Activated CD4-positive, alpha-beta T cell treated with anti-CD3 and anti-CD28 coated beads, Interleukin-2, amount 10 ng/mL, durations not matched to agents 7 days and 5 days (primary cell): ENCODE measurements at regions not wholly inside any gene's neighbourhood (a gene's known extent, or its start where the extent isn't known, plus 50 kb on each side); places are given as distances from the start of the nearest gene placed in this dataset.

ENCODE experiments used
- CTCF ChIA-PET: fragments of 350-600 bp; sonication (Branson Sonifier 250); formaldehyde crosslinking; loops from one replicate; lab custom pipeline; 2021; ENCODE audit warnings: antibody characterized with exemption; lab: Charles Lee
- POLR2A ChIA-PET: fragments of 350-600 bp; sonication (Branson Sonifier 250); formaldehyde crosslinking; loops from one replicate; lab custom pipeline; 2021; ENCODE audit warnings: antibody characterized with exemption; lab: Charles Lee
- DNase-seq: peaks from one replicate; pipeline ENCODE4 v3.0.0-alpha.2; 2020
- H3K27ac Mint-ChIP-seq: one replicate; pipeline ENCODE4 v1.8.0; 2021; ENCODE audit warnings: mild to moderate bottlenecking, moderate library complexity, mixed read lengths
- H3K27me3 Mint-ChIP-seq: one replicate; pipeline ENCODE4 v1.8.0; 2021; ENCODE audit warnings: mixed read lengths
- H3K36me3 Mint-ChIP-seq: one replicate; pipeline ENCODE4 v1.8.0; 2021; ENCODE audit warnings: low read depth, mixed read lengths
- H3K4me1 Mint-ChIP-seq: one replicate; pipeline ENCODE4 v1.8.0; 2021; ENCODE audit warnings: mixed read lengths
- H3K4me3 Mint-ChIP-seq: one replicate; pipeline ENCODE4 v1.8.0; 2021; ENCODE audit warnings: mild to moderate bottlenecking, moderate library complexity, mixed read lengths
- H3K9me3 Mint-ChIP-seq: one replicate; pipeline ENCODE4 v1.8.0; 2021; ENCODE audit warnings: mixed read lengths

DNA sequence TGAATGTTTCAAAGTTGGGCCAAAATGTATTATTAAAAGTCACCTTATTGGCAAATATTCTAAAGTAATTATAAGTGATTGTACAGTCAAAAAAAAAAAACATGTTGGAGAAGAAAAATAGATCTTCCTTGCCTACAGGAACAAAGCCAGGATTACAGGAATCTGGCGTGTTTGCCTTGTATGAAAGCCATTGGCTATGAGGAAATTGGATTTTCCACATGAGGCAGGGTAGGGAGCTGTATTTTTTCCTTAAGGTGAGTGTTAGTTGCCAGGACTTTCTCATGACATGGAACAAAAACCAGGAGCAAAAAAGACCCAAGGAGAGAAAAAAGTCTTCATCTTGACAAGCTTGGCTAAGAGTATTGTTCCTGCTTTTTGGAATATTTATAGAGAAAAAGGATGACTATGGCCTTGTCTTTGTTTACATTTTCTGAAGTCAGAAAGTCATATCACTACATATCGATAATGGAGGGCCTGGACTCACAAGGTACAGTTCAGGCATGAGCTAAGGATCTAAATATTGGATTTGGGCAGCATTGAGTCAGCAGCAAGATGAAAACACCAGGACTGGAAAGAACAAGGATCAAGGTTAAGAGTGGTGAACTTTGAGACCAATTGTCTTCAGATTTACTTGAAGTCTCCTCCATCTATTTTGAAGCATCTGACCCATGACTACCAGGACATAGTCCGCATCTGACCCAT is 68.4 kb upstream of the FLRT2 start:
- Mint-ChIP-seq H3K4me3 (no peak overlapping the region), H3K27me3 (no peaks in the 10 kb centered on the region), H3K9me3 (no peaks in the 10 kb centered on the region), H3K36me3 (no peaks in the 10 kb centered on the region), H3K4me1 (no peaks in the 10 kb centered on the region), H3K27ac (no peak overlapping the region)
- ChIA-PET CTCF (no interaction called here), POLR2A (no interaction called here)
- no peak for DNase-seq

DNA sequence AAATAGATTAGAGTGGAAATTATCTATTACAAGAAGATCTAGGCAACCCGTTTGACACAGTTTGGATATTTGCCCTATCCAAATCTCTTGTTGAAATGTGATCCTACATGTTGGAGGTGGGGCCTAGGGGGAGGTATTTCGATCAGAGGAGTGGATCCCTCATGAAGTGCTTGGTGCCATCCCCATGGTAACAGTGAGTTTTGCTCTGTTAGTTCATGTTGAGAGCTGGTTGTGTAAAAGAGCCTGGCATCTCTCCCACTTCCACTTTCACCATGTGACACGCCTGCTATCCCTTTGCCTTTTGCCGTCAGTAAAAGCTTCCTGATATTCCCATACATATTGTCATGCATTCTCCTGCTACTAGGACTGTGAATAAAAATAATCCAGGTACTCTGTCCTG is 66.4 kb upstream of the FLRT2 start:
- Mint-ChIP-seq H3K27ac (no peak overlapping the region), H3K36me3 (no peaks in the 10 kb centered on the region), H3K4me1 (no peaks in the 10 kb centered on the region), H3K27me3 (no peaks in the 10 kb centered on the region), H3K9me3 (no peaks in the 10 kb centered on the region), H3K4me3 (no peak overlapping the region)
- ChIA-PET POLR2A (no interaction called here), CTCF (no interaction called here)
- no peak for DNase-seq

DNA sequence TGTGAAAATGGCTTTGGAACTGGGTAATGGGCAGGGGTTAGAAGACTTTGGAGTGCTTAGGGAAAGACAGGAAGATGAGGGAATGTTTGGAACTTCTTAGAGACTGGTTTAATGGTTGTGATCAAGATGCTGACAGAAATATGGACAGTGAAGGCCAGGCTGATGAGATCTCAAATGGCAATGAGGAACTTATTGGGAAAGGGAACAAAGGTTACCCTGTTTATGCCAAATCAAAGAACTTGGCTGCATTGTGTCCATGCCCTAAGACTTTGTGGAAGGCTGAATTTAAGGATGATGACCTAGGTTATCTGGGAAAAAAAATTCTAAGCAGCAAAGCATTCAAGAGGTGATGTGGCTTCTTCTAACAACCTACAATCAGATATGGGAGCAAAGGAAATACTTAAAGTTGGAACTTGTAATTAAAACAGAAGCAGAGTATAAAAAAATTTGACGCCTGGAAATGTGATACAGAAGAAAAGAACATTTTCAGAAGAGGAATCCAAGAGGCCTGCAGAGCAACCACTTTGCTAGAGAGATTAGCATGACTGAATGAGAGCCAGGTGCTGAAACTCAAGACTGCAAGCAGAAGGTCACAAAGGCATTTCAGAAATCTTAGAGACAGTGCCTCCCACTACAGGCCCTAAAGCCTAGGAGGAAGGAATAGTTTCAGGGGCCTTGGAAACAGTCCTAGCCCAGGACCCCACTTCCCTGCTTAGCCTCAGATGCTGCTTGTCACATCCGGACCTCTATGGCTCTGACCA is 65.6 kb upstream of the FLRT2 start:
- no peak overlapping the region for H3K4me3 Mint-ChIP-seq
- H3K36me3 Mint-ChIP-seq, result no peaks in the 10 kb centered on the region
- H3K27me3 Mint-ChIP-seq, result no peaks in the 10 kb centered on the region
- no peaks in the 10 kb centered on the region for H3K4me1 Mint-ChIP-seq
- no peak for DNase-seq
- CTCF ChIA-PET, result no interaction called here
- H3K9me3 Mint-ChIP-seq, result no peaks in the 10 kb centered on the region
- H3K27ac Mint-ChIP-seq, result no peak overlapping the region
- POLR2A ChIA-PET, result no interaction called here

DNA sequence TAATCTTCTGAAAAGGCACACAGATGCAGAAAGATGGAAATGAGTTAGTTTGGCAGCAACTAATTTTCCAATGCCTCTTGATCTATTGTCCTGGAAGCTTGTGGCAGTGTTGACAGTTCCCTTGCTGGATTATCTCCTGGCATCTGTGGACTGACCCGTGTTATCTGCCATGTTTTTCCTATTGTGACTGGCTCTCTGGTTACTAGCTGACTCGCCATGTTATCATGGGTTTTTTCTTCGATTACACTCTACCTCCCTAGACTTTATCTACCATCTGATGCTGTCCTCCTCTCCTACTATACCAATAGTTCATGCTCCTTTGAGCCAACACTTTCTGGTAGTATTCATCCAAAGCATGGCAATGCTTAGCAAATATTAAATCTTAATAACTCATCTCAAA is 63.3 kb upstream of the FLRT2 start:
- no peak for DNase-seq
- Mint-ChIP-seq H3K27me3 (no peaks in the 10 kb centered on the region), H3K36me3 (no peaks in the 10 kb centered on the region), H3K4me3 (no peak overlapping the region), H3K4me1 (no peaks in the 10 kb centered on the region), H3K9me3 (no peaks in the 10 kb centered on the region), H3K27ac (no peak overlapping the region)
- ChIA-PET CTCF (no interaction called here), POLR2A (no interaction called here)

DNA sequence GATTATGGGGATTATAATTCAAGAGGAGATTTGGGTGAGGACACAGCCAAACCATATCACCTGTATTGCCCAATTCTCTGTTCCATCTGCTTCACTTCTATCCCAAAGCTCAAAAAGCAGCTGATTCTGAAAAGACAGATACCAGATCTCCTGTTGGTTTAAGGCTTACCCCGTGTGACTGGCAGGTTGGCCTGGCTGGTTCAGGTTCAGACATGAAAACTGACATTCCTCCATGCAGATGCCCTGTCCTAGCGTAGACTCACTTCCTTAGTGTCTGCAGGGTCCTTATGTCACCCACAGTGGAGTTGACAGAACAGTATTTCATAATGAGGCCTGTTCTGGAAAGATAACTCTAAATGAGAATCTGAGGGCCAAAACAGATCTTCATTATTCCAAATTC is 61.1 kb upstream of the FLRT2 start:
- CTCF ChIA-PET, result no interaction called here
- H3K4me1 Mint-ChIP-seq, result no peaks in the 10 kb centered on the region
- H3K27me3 Mint-ChIP-seq, result no peaks in the 10 kb centered on the region
- H3K36me3 Mint-ChIP-seq, result no peaks in the 10 kb centered on the region
- POLR2A ChIA-PET, result no interaction called here
- no peak overlapping the region for H3K27ac Mint-ChIP-seq
- H3K9me3 Mint-ChIP-seq, result no peaks in the 10 kb centered on the region
- no peak overlapping the region for H3K4me3 Mint-ChIP-seq
- DNase-seq, result no peak

DNA sequence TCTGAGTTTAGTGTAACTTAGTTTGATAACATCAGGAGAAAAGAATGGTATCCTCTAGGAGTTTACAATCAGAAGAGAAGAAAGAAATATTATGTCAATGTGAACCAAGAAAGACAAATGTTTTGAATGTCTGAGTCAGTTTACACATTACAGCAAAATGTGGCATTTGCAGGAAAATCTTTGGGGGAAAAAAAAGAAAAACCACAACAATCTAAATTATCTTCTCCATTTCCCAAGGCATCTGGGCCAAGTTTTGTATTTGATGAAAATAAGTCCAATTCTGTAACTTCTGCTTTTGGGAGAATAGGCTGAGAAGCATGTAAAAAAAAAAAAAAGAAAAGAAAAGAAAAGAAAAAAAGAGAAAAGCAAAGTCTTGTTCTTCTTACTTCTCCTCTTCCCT is 58.8 kb upstream of the FLRT2 start:
- H3K36me3 Mint-ChIP-seq, result no peaks in the 10 kb centered on the region
- no peaks in the 10 kb centered on the region for H3K4me1 Mint-ChIP-seq
- no peaks in the 10 kb centered on the region for H3K9me3 Mint-ChIP-seq
- DNase-seq, result no peak
- H3K27ac Mint-ChIP-seq, result no peak overlapping the region
- no peaks in the 10 kb centered on the region for H3K27me3 Mint-ChIP-seq
- ChIA-PET CTCF (no interaction called here), POLR2A (no interaction called here)
- no peak overlapping the region for H3K4me3 Mint-ChIP-seq

DNA sequence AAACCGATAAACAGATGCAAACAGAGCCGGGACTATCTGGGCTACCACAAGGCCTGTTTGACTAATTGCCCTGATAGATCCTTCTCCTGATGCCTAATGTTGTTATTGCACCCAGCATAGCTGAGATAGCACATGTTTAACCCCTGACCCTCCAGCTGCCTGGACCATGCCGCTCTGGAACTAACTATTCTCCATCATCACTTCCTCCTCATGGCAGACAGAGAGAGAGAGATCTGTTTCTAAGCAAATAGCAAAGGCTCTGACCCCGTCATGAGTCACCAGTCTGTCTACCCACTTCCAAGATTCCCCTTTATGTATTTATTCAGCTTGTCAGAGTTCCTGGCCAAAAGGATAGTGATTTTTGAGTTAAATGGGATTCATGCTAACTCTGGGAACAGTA is 58.2 kb upstream of the FLRT2 start:
- Mint-ChIP-seq H3K27me3 (no peaks in the 10 kb centered on the region), H3K4me3 (no peak overlapping the region), H3K9me3 (no peaks in the 10 kb centered on the region), H3K4me1 (no peaks in the 10 kb centered on the region), H3K27ac (no peak overlapping the region), H3K36me3 (no peaks in the 10 kb centered on the region)
- ChIA-PET CTCF (no interaction called here), POLR2A (no interaction called here)
- DNase-seq, result no peak

DNA sequence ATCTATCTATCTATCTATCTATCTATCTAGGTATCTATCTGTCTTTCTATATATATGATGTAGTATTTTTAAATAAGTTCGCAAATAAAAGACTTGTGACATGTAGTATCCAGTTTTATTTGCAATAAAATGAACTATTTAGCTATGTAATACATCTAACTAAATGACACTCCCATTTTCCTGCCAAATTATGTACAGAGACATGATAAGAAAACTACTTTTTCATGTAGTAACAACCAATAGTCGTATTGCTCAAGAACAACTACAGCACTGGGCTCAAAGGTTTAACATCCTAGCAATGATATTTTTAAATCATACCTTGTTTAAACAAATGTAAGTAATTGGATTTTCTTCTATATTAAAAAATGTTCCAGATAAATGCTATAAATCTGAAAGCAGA is 55.5 kb upstream of the FLRT2 start:
- Mint-ChIP-seq H3K27me3 (no peaks in the 10 kb centered on the region), H3K27ac (no peak overlapping the region), H3K4me3 (no peak overlapping the region), H3K36me3 (no peaks in the 10 kb centered on the region), H3K4me1 (no peaks in the 10 kb centered on the region), H3K9me3 (no peaks in the 10 kb centered on the region)
- POLR2A ChIA-PET, result no interaction called here
- DNase-seq, result no peak
- CTCF ChIA-PET, result no interaction called here

DNA sequence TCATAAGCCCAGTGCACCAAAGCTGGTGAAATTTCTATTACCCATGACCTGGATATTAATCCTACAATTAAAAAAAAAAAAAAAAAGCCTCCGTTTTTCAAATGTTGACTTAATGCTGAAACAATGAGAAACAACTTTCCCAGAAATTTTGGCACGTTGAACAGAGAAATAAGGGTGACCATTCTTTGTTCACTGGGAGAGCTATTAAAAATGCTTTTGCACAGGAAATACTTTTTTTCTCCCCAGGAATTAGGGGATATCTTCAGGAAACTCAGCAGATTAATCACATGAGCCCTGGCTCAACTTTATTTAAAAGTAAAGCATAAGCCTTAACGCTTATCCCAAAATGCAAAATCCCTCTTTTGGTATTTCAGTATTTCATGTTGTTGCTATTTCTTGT is 54.8 kb upstream of the FLRT2 start:
- Mint-ChIP-seq H3K36me3 (no peaks in the 10 kb centered on the region), H3K27ac (no peak overlapping the region), H3K4me3 (no peak overlapping the region), H3K27me3 (no peaks in the 10 kb centered on the region), H3K4me1 (no peaks in the 10 kb centered on the region), H3K9me3 (no peaks in the 10 kb centered on the region)
- ChIA-PET POLR2A (no interaction called here), CTCF (no interaction called here)
- DNase-seq, result no peak

DNA sequence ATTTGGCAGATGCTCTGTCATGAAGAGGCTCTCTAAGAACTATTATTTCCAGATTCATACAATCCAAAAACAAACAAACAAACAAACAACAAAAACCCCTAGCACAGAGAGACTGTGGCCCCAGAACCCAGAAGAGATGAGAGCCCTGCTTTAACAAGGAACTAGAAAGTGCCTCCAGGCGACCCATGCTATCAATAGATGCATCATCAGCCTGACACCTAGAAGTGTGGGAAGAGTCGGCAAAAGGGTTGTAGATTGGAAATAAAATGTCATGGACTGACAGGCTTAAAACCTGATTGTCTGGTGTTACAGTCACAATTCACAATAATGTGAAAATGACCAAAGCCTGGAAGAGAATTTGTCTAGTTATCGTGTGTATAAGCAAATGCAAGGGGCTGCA is 50.6 kb upstream of the FLRT2 start:
- DNase-seq, result no peak
- ChIA-PET POLR2A (no interaction called here), CTCF (no interaction called here)
- no peak overlapping the region for H3K27ac Mint-ChIP-seq
- H3K36me3 Mint-ChIP-seq, result no peaks in the 10 kb centered on the region
- H3K27me3 Mint-ChIP-seq, result no peaks in the 10 kb centered on the region
- H3K4me3 Mint-ChIP-seq, result no peak overlapping the region
- H3K9me3 Mint-ChIP-seq, result no peaks in the 10 kb centered on the region
- no peaks in the 10 kb centered on the region for H3K4me1 Mint-ChIP-seq

DNA sequence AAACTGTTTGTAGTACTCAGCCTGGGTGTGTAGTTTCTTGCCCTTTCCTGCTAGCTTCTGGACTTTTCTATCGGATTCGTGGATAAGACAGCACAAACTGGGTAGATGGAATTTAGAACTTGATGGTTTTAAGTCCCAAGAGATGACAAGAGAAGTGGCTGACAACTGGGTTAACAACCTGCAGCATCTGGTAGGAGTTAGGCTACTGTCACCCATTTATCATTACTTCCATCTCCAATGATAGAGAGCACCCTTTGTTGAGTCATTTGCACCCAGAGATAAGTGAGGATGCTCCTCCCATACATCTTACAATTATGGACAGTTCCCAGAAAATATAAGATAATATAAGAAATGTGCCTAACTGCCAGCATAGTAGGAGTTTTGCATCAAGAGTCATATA is 50.2 kb upstream of the FLRT2 start:
- Mint-ChIP-seq H3K4me3 (no peak overlapping the region), H3K27me3 (no peaks in the 10 kb centered on the region), H3K36me3 (no peaks in the 10 kb centered on the region), H3K27ac (no peak overlapping the region), H3K9me3 (no peaks in the 10 kb centered on the region), H3K4me1 (no peaks in the 10 kb centered on the region)
- ChIA-PET POLR2A (no interaction called here), CTCF (no interaction called here)
- DNase-seq, result no peak
